ENCODE measurements at regions not wholly inside any gene's neighbourhood (a gene's known extent, or its start where the extent isn't known, plus 50 kb on each side); places are given as distances from the start of the nearest gene placed in this dataset.

DNA sequence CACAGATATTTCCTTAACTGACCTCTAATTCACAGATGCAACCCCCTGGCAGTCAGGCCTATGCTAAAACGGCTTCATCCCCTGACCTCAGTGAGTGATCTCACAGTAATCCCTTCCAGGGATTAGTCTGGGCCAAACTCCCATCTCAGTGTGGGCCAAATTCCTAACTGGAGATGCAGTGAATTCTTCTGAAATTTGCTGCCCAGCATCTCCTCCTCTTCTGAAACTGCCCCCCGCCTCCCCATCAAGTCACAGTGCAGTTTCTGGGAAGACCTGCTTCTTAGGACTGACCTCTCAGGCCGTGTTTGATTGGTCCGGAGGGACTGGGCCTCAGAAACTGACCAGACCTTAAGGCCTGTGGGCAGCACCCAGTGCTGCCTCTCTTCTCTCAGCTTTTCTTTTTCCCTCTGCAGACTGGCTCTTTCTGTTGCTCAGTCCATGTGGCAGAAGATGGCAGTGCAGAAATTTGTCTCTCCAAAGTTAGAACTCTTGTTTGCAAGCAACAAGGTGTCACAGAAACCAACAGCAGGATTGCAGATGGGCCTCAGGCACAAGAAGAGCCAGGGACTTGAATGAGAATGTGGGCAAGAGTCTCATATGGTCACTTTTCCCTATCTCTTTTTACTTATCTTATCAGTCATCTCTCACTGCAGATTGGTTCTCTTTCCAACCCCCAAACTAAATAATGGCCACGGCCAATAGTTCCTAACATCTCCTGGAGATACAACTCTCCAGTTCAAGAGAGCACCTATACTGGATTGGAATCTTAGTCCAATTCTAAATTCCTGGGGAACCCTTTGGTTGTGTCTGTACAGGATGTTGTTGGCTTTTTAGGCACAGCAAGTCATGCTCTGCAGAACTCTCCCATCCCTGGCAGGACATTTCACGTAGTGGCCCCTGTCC is 95.5 kb upstream of the RALGPS2 start:
- H3K36me3 Mint-ChIP-seq (ENCODE audit: low read depth, unreplicated experiment), result no peaks in the 10 kb centered on the region
- no peak overlapping the region for H3K4me3 Mint-ChIP-seq (ENCODE audit: unreplicated experiment)
- H3K9me3 Mint-ChIP-seq (ENCODE audit: unreplicated experiment), result no peaks in the 10 kb centered on the region
- TF ChIP-seq, protein P1, sequence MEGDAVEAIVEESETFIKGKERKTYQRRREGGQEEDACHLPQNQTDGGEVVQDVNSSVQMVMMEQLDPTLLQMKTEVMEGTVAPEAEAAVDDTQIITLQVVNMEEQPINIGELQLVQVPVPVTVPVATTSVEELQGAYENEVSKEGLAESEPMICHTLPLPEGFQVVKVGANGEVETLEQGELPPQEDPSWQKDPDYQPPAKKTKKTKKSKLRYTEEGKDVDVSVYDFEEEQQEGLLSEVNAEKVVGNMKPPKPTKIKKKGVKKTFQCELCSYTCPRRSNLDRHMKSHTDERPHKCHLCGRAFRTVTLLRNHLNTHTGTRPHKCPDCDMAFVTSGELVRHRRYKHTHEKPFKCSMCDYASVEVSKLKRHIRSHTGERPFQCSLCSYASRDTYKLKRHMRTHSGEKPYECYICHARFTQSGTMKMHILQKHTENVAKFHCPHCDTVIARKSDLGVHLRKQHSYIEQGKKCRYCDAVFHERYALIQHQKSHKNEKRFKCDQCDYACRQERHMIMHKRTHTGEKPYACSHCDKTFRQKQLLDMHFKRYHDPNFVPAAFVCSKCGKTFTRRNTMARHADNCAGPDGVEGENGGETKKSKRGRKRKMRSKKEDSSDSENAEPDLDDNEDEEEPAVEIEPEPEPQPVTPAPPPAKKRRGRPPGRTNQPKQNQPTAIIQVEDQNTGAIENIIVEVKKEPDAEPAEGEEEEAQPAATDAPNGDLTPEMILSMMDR (IDR thresholded peaks at IDR 0.05; ENCODE audit: unreplicated experiment), result no peak
- no peak overlapping the region for H3K27ac Mint-ChIP-seq (ENCODE audit: unreplicated experiment)
- no peak for DNase-seq (ENCODE audit: low spot score)
- no peaks in the 10 kb centered on the region for H3K4me1 Mint-ChIP-seq (ENCODE audit: unreplicated experiment)
- no peaks in the 10 kb centered on the region for H3K27me3 Mint-ChIP-seq (ENCODE audit: unreplicated experiment)

DNA sequence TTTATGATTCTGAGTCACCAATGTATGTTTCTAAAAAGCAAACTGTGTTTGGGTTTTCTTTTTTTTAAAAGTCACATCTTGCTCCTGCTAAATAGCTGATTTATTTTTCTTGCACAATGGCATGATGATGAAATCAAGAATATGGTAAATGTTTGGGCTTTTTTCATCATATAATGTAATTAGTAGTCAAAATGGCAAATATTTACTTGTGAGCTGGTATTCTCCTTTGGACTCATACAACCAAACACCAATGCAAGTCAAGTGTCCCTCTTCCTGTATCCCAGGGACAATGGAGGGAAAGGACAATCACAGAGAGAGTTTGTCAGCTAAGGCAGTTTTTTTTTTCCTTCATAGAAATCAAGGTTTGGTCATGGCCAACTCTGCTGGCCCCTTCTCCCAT is 94.6 kb upstream of the RALGPS2 start:
- DNase-seq (ENCODE audit: low spot score), result no peak
- H3K36me3 Mint-ChIP-seq (ENCODE audit: low read depth, unreplicated experiment), result no peaks in the 10 kb centered on the region
- no peaks in the 10 kb centered on the region for H3K27me3 Mint-ChIP-seq (ENCODE audit: unreplicated experiment)
- TF ChIP-seq, protein P1 (IDR thresholded peaks at IDR 0.05; ENCODE audit: unreplicated experiment), result no peak
- H3K9me3 Mint-ChIP-seq (ENCODE audit: unreplicated experiment), result no peaks in the 10 kb centered on the region
- no peaks in the 10 kb centered on the region for H3K4me1 Mint-ChIP-seq (ENCODE audit: unreplicated experiment)
- no peak overlapping the region for H3K27ac Mint-ChIP-seq (ENCODE audit: unreplicated experiment)
- H3K4me3 Mint-ChIP-seq (ENCODE audit: unreplicated experiment), result no peak overlapping the region

GRCh38 chr1:178632653-178633052 is 92.4 kb upstream of the RALGPS2 start:
- DNase-seq (ENCODE audit: low spot score), result no peak
- no peak overlapping the region for H3K27ac Mint-ChIP-seq (ENCODE audit: unreplicated experiment)
- no peaks in the 10 kb centered on the region for H3K36me3 Mint-ChIP-seq (ENCODE audit: low read depth, unreplicated experiment)
- H3K9me3 Mint-ChIP-seq (ENCODE audit: unreplicated experiment), result no peaks in the 10 kb centered on the region
- TF ChIP-seq, protein P1 (IDR thresholded peaks at IDR 0.05; ENCODE audit: unreplicated experiment), result no peak
- no peaks in the 10 kb centered on the region for H3K27me3 Mint-ChIP-seq (ENCODE audit: unreplicated experiment)
- no peaks in the 10 kb centered on the region for H3K4me1 Mint-ChIP-seq (ENCODE audit: unreplicated experiment)
- no peak overlapping the region for H3K4me3 Mint-ChIP-seq (ENCODE audit: unreplicated experiment)

- Mint-ChIP-seq H3K4me3 (ENCODE audit: unreplicated experiment) (no peak overlapping the region), H3K27me3 (ENCODE audit: unreplicated experiment) (no peaks in the 10 kb centered on the region), H3K36me3 (ENCODE audit: low read depth, unreplicated experiment) (no peaks in the 10 kb centered on the region), H3K27ac (ENCODE audit: unreplicated experiment) (peak overlapping the region; percentile 50), H3K9me3 (ENCODE audit: unreplicated experiment) (no peaks in the 10 kb centered on the region), H3K4me1 (ENCODE audit: unreplicated experiment) (no peaks in the 10 kb centered on the region)
- TF ChIP-seq, protein P1 (IDR thresholded peaks at IDR 0.05; ENCODE audit: unreplicated experiment), result no peak
- DNase-seq (ENCODE audit: low spot score), result no peak
Observed at GRCh38 chr1:178633056-178633455, 92.0 kb upstream of the RALGPS2 start.

- H3K4me1 Mint-ChIP-seq (ENCODE audit: unreplicated experiment), result no peaks in the 10 kb centered on the region
- no peak for DNase-seq (ENCODE audit: low spot score)
- no peaks in the 10 kb centered on the region for H3K9me3 Mint-ChIP-seq (ENCODE audit: unreplicated experiment)
- H3K27me3 Mint-ChIP-seq (ENCODE audit: unreplicated experiment), result no peaks in the 10 kb centered on the region
- no peaks in the 10 kb centered on the region for H3K36me3 Mint-ChIP-seq (ENCODE audit: low read depth, unreplicated experiment)
- no peak overlapping the region for H3K4me3 Mint-ChIP-seq (ENCODE audit: unreplicated experiment)
- TF ChIP-seq, protein P1 (IDR thresholded peaks at IDR 0.05; ENCODE audit: unreplicated experiment), result no peak
- H3K27ac Mint-ChIP-seq (ENCODE audit: unreplicated experiment), result no peak overlapping the region
Observed at GRCh38 chr1:178634445-178634844, 90.6 kb upstream of the RALGPS2 start.

Data from endothelial cell (in vitro differentiated cells).